ENCODE measurements at regions not wholly inside any gene's neighbourhood (a gene's known extent, or its start where the extent isn't known, plus 50 kb on each side); places are given as distances from the start of the nearest gene placed in this dataset.

GRCh38 chr5:26205121-26205520, 833.3 kb downstream of the CDH9 start:
- no peak for ATAC-seq
- POLR2A ChIA-PET = no interaction called here
- Mint-ChIP-seq H3K27me3 (no peaks in the 10 kb centered on the region), H3K36me3 (no peaks in the 10 kb centered on the region), H3K27ac (no peak overlapping the region), H3K9me3 (peaks cover 0 to 17% (median 8%) of the 10 kb centered on the region in 9 donors), H3K4me1 (no peaks in the 10 kb centered on the region), H3K4me3 (no peak overlapping the region)
- DNase-seq = no peak

GRCh38 chr5:26193626-26194025, 844.8 kb downstream of the CDH9 start:
- no peak overlapping the region for H3K27ac Mint-ChIP-seq
- POLR2A ChIA-PET = no interaction called here
- no peak for DNase-seq
- H3K9me3 Mint-ChIP-seq = peaks cover 0 to 17% (median 8%) of the 10 kb centered on the region in 9 donors
- no peaks in the 10 kb centered on the region for H3K4me1 Mint-ChIP-seq
- no peak overlapping the region for H3K4me3 Mint-ChIP-seq
- no peaks in the 10 kb centered on the region for H3K27me3 Mint-ChIP-seq
- no peak for ATAC-seq
- no peaks in the 10 kb centered on the region for H3K36me3 Mint-ChIP-seq

DNA sequence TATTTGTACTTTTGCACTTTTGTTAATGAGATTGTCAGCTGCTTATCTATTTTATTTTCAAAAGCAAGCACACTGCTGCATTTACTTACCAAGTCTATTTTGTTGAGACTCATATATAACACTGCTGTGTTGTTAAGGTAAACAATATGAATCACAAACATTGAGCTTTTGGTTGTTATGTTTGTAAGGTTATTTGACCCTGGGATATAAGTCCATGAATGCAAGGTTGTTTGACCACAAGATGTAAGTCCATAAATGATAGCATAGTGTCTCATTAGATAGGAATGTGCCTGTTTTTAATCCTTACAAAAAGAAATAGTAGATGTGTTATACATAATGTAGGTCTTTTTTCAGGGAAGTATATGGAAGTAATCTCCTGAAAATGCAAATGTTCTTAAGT, 845.9 kb downstream of the CDH9 start:
- Mint-ChIP-seq H3K27ac (no peak overlapping the region), H3K4me1 (no peaks in the 10 kb centered on the region), H3K36me3 (no peaks in the 10 kb centered on the region), H3K27me3 (no peaks in the 10 kb centered on the region), H3K4me3 (no peak overlapping the region), H3K9me3 (peaks cover 0 to 13% (median 5%) of the 10 kb centered on the region in 9 donors)
- DNase-seq (no peak), ATAC-seq (no peak)
- POLR2A ChIA-PET = no interaction called here

- Mint-ChIP-seq H3K36me3 (no peaks in the 10 kb centered on the region), H3K9me3 (peaks cover 0 to 14% (median 9%) of the 10 kb centered on the region in 9 donors), H3K4me3 (no peak overlapping the region), H3K27ac (no peak overlapping the region), H3K4me1 (no peaks in the 10 kb centered on the region), H3K27me3 (no peaks in the 10 kb centered on the region)
- no peak for DNase-seq
- ATAC-seq = no peak
- POLR2A ChIA-PET = no interaction called here
Measured at GRCh38 chr5:26181582-26181981, 856.8 kb downstream of the CDH9 start.

DNA sequence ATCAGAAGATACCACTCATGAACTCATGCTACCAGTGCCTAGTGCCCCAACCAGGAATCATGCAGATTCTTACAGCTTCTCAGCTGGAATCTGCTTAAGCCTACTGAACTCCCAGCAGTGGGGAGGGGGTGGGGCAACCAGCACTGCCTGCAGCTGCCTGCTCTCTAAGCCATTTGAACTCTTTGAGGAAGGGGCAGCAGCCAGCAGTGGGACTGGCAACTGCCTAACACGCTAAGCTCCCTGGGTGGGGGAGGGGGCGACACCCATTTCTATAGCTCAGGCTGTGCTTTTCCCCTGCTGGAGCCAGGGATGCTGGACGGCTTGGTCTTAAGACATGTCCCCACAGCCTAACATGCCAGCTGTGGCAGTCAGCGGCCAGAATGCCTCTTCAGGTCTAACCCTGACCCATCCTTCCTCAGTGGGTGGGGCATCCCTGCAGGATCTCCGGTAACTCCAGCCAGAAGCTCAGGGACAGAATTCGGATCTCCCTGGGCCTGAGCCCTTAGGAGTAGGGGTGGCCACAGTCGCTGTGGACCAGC, 889.7 kb downstream of the CDH9 start:
- Mint-ChIP-seq H3K27ac (no peak overlapping the region), H3K36me3 (no peaks in the 10 kb centered on the region), H3K4me3 (no peak overlapping the region), H3K9me3 (peaks cover 5 to 45% (median 24%) of the 10 kb centered on the region in 9 donors), H3K27me3 (no peaks in the 10 kb centered on the region), H3K4me1 (no peaks in the 10 kb centered on the region)
- ATAC-seq (no peak), DNase-seq (no peak)
- POLR2A ChIA-PET = no interaction called here

DNA sequence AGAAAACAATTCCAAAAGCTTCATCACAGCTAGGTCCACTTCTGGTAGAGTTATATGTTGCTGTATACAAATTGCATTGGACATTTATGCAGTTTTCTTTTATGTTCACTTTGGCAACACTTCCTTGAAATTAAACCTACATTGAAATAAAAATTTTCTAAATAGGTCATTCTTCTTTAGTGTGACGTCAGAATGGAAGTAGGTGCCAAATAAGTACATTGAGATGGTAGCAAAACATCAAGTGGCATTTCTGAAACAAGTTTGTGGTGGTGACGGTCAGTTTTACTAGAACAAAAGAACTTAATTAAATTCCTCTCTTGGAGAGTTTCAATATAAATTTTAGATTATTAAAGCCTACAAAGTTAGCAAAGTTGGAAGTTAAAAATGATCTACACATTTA, 895.1 kb downstream of the CDH9 start:
- H3K9me3 Mint-ChIP-seq = peaks cover 0 to 22% (median 5%) of the 10 kb centered on the region in 9 donors
- POLR2A ChIA-PET = no interaction called here
- DNase-seq (no peak), ATAC-seq (no peak)
- H3K27me3 Mint-ChIP-seq = no peaks in the 10 kb centered on the region
- no peak overlapping the region for H3K4me3 Mint-ChIP-seq
- no peaks in the 10 kb centered on the region for H3K36me3 Mint-ChIP-seq
- H3K27ac Mint-ChIP-seq = no peak overlapping the region
- H3K4me1 Mint-ChIP-seq = no peaks in the 10 kb centered on the region

DNA sequence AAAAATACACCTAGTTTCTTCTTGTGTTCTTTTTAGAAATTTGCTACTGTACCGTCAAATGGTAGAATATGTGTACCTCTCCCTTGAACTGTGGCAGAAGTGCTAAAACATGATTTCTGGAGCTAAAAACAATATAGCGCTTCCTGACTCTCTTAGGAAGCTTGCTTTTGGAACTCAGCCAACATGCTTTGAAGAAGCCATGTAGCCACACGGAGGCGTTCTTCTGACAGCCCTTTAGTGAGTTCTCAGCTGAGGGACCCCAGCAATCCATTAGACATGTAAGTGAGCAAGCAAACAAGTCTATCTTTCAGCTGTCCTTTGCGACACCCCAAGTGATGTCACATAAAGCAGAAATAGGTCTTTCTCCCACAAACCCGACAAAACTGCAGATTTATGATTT, 917.0 kb downstream of the CDH9 start:
- Mint-ChIP-seq H3K27me3 (no peaks in the 10 kb centered on the region), H3K9me3 (peaks cover 0 to 19% (median 10%) of the 10 kb centered on the region in 9 donors), H3K4me1 (no peaks in the 10 kb centered on the region), H3K36me3 (peaks cover 0 to 6% (median 0%) of the 10 kb centered on the region in 3 donors), H3K4me3 (no peak overlapping the region), H3K27ac (no peak overlapping the region)
- DNase-seq (no peak), ATAC-seq (no peak)
- POLR2A ChIA-PET = no interaction called here

GRCh38 chr5:26104175-26104574, 934.2 kb downstream of the CDH9 start:
- ATAC-seq = no peak
- H3K27me3 Mint-ChIP-seq = no peaks in the 10 kb centered on the region
- no peak overlapping the region for H3K27ac Mint-ChIP-seq
- no peaks in the 10 kb centered on the region for H3K4me1 Mint-ChIP-seq
- no peaks in the 10 kb centered on the region for H3K36me3 Mint-ChIP-seq
- no peak for DNase-seq
- peaks cover 0 to 48% (median 6%) of the 10 kb centered on the region in 9 donors for H3K9me3 Mint-ChIP-seq
- POLR2A ChIA-PET = no interaction called here
- H3K4me3 Mint-ChIP-seq = no peak overlapping the region

DNA sequence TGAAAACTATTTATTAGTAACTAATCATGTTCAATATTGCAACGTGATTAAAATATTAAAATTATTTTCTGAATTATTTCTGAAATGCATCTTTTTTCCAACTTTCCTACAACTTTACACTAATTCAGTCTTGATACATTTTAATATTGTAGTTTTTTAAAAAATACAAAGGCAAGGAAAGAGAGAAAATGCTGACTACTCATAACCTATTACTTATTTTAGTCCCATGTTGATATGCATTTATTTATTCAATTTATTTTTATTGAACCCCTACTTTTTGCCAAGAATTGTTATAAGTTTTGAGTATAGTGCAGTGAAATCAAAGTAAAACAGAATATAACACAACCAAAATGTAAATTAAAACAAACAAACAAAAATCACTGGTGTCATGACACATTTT, 978.2 kb downstream of the CDH9 start:
- Mint-ChIP-seq H3K27me3 (no peaks in the 10 kb centered on the region), H3K9me3 (peaks cover 3 to 36% (median 14%) of the 10 kb centered on the region in 9 donors), H3K36me3 (no peaks in the 10 kb centered on the region), H3K4me3 (no peak overlapping the region), H3K27ac (no peak overlapping the region), H3K4me1 (no peaks in the 10 kb centered on the region)
- DNase-seq (no peak), ATAC-seq (no peak)
- POLR2A ChIA-PET = no interaction called here

GRCh38 chr5:26054594-26054993, 983.8 kb downstream of the CDH9 start:
- no peaks in the 10 kb centered on the region for H3K4me1 Mint-ChIP-seq
- ATAC-seq = no peak
- no peak for DNase-seq
- POLR2A ChIA-PET = no interaction called here
- H3K27me3 Mint-ChIP-seq = no peaks in the 10 kb centered on the region
- no peak overlapping the region for H3K4me3 Mint-ChIP-seq
- H3K9me3 Mint-ChIP-seq = peaks cover 0 to 36% (median 18%) of the 10 kb centered on the region in 9 donors
- H3K36me3 Mint-ChIP-seq = no peaks in the 10 kb centered on the region
- no peak overlapping the region for H3K27ac Mint-ChIP-seq

GRCh38 chr5:26034813-26035212, 1003.6 kb downstream of the CDH9 start:
- DNase-seq = no peak
- H3K27me3 Mint-ChIP-seq = no peaks in the 10 kb centered on the region
- ATAC-seq = no peak
- peaks cover 0 to 21% (median 4%) of the 10 kb centered on the region in 9 donors for H3K9me3 Mint-ChIP-seq
- no peak overlapping the region for H3K27ac Mint-ChIP-seq
- no peak overlapping the region for H3K4me3 Mint-ChIP-seq
- no peaks in the 10 kb centered on the region for H3K36me3 Mint-ChIP-seq
- POLR2A ChIA-PET = no interaction called here
- no peaks in the 10 kb centered on the region for H3K4me1 Mint-ChIP-seq

- peaks cover 0 to 10% (median 2%) of the 10 kb centered on the region in 9 donors for H3K9me3 Mint-ChIP-seq
- H3K36me3 Mint-ChIP-seq = no peaks in the 10 kb centered on the region
- no peak for ATAC-seq
- H3K4me1 Mint-ChIP-seq = no peaks in the 10 kb centered on the region
- H3K27ac Mint-ChIP-seq = no peak overlapping the region
- H3K4me3 Mint-ChIP-seq = no peak overlapping the region
- no peak for DNase-seq
- H3K27me3 Mint-ChIP-seq = no peaks in the 10 kb centered on the region
- POLR2A ChIA-PET = no interaction called here
Measured at GRCh38 chr5:26031481-26031880, 1006.9 kb downstream of the CDH9 start.

- Mint-ChIP-seq H3K27ac (no peak overlapping the region), H3K36me3 (no peaks in the 10 kb centered on the region), H3K4me3 (no peak overlapping the region), H3K9me3 (peaks cover 0 to 9% (median 4%) of the 10 kb centered on the region in 9 donors), H3K27me3 (no peaks in the 10 kb centered on the region), H3K4me1 (no peaks in the 10 kb centered on the region)
- DNase-seq (no peak), ATAC-seq (no peak)
- POLR2A ChIA-PET = no interaction called here
Measured at GRCh38 chr5:26026044-26026443, 1012.3 kb downstream of the CDH9 start.

DNA sequence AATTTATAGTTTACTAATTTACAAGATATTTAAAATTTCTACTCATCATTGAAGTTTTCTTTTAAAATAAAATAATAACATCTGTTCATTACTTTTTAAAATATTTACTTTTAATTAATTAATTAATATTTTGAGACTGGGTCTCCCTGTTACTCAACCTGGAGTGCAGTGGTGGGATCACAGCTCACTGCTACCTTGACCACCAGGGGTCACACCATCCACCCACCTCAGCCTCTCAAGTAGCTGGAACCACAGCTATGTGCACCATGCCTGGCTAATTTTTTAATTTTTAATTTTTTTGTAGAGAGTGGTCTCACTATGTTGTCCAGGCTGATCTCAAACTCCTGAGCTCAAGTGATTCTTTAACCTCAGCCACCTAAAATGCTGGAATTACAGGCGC, 1013.6 kb downstream of the CDH9 start:
- Mint-ChIP-seq H3K27ac (no peak overlapping the region), H3K36me3 (no peaks in the 10 kb centered on the region), H3K9me3 (peaks cover 0 to 11% (median 4%) of the 10 kb centered on the region in 9 donors), H3K27me3 (no peaks in the 10 kb centered on the region), H3K4me3 (no peak overlapping the region), H3K4me1 (no peaks in the 10 kb centered on the region)
- DNase-seq (no peak), ATAC-seq (no peak)
- POLR2A ChIA-PET = no interaction called here

All from naive thymus-derived CD8-positive, alpha-beta T cell (primary cell).